ENCODE measurements at regions not wholly inside any gene's neighbourhood (a gene's known extent, or its start where the extent isn't known, plus 50 kb on each side); places are given as distances from the start of the nearest gene placed in this dataset.

DNA sequence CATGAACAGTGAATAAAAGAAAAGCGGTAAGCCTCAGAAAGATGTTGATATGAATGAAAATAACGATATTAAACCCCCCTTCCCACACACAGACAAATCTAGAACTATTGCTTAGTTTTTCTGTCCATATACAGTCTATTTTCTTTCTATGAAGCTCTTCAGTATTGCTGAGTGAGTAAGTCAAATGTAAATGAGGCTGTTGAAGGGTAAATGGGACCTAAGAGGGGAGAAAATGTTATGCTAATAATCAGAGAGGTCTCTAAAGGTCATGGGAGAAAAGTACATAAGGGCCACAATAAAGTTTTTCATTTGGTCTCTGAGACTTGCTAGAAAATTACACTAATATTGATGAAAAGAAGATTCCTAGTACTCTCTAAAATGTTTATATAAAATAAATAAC, 56.2 kb downstream of the PABPC4L start:
- Histone ChIP-seq H3K27me3 (no peaks in the 10 kb centered on the region), H3K27ac (no peak overlapping the region), H3K4me1 (no peaks in the 10 kb centered on the region), H3K9me3 (no peaks in the 10 kb centered on the region), H3K36me3 (no peaks in the 10 kb centered on the region), H3K4me3 (no peak overlapping the region)
- ATAC-seq (no peak), DNase-seq (no peak)
- 69 to 81% (median 79%) methylated on average over 2 of the region's 2 CpGs for WGBS, 4 donors
- TF ChIP-seq POLR2A (IDR thresholded peaks at IDR 0.05) (no peak), CTCF (IDR thresholded peaks at IDR 0.05) (no peak)
- intact Hi-C loops (cut with DNase I), result loop anchor here in 1 of 10 donors (2.0 kb wide), 1 partner anchor 21 kb away; no protein-coding TSS in a partner anchor

DNA sequence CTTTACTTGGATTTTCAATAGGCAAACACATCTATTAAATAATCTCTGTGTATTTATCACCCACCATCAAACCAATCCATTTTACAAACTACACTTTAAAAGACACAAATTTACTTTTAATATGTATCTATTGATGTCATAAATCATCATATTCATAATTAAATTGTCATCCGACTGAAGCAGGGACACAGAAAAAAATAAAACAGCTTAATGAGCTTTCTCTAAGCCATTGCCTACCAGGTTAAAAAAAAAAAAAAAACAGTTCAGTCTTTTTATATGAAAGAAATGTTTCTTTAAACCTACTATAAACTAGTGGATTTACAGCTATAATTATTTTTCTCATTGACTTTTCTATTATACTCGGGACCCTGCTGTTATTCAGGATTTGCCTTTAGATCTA, 57.3 kb downstream of the PABPC4L start:
- intact Hi-C loops (cut with DNase I), result loop anchor here in 1 of 10 donors (2.0 kb wide), 1 partner anchor 22 kb away; no protein-coding TSS in a partner anchor
- Histone ChIP-seq H3K27me3 (no peaks in the 10 kb centered on the region), H3K4me3 (no peak overlapping the region), H3K36me3 (no peaks in the 10 kb centered on the region), H3K27ac (no peak overlapping the region), H3K9me3 (no peaks in the 10 kb centered on the region), H3K4me1 (no peaks in the 10 kb centered on the region)
- DNase-seq (no peak), ATAC-seq (no peak)
- 83 to 93% (median 85%) methylated on average over 2 of the region's 2 CpGs for WGBS, 4 donors
- TF ChIP-seq CTCF (IDR thresholded peaks at IDR 0.05) (no peak), POLR2A (IDR thresholded peaks at IDR 0.05) (no peak)

GRCh38 chr4:134141728-134142127, 59.9 kb downstream of the PABPC4L start:
- WGBS, 4 donors, result 90 to 92% (median 91%) methylated on average over 2 of the region's 2 CpGs
- DNase-seq, result no peak
- no peak for ATAC-seq

GRCh38 chr4:134139188-134139587, 62.4 kb downstream of the PABPC4L start:
- Histone ChIP-seq H3K9me3 (no peaks in the 10 kb centered on the region), H3K27me3 (no peaks in the 10 kb centered on the region), H3K4me3 (no peak overlapping the region), H3K4me1 (no peaks in the 10 kb centered on the region), H3K27ac (no peak overlapping the region), H3K36me3 (no peaks in the 10 kb centered on the region)
- DNase-seq (no peak), ATAC-seq (no peak)
- TF ChIP-seq CTCF (IDR thresholded peaks at IDR 0.05) (no peak), POLR2A (IDR thresholded peaks at IDR 0.05) (no peak)
- intact Hi-C loops (cut with DNase I), result no loop called here
- 88 to 92% (median 91%) methylated on average over 1 of the region's 1 CpG for WGBS, 4 donors

More at GRCh38 chr4:134141728-134142127, 59.9 kb downstream of the PABPC4L start:
- Histone ChIP-seq H3K4me3 (no peak overlapping the region), H3K9me3 (no peaks in the 10 kb centered on the region), H3K36me3 (no peaks in the 10 kb centered on the region), H3K4me1 (no peaks in the 10 kb centered on the region), H3K27ac (no peak overlapping the region), H3K27me3 (no peaks in the 10 kb centered on the region)
- intact Hi-C loops (cut with DNase I), result no loop called here
- no peak for TF ChIP-seq POLR2A (IDR thresholded peaks at IDR 0.05)
- TF ChIP-seq CTCF (IDR thresholded peaks at IDR 0.05), result no peak
